GM21737 (cell line): ENCODE measurements at regions not wholly inside any gene's neighbourhood (a gene's known extent, or its start where the extent isn't known, plus 50 kb on each side); places are given as distances from the start of the nearest gene placed in this dataset.
"Not testable (repeated sequence)": the region's sequence is repeated elsewhere in the genome, so short reads cannot be mapped to it uniquely, and the experiment has no call there.

ENCODE experiments used
- ATAC-seq: cut with Tn5 transposase; IDR thresholded peaks from one replicate; pipeline ENCODE4 v1.9.1; 2021; ENCODE audit warnings: mild to moderate bottlenecking, moderate library complexity; ENCODE audit not compliant: unreplicated experiment

DNA sequence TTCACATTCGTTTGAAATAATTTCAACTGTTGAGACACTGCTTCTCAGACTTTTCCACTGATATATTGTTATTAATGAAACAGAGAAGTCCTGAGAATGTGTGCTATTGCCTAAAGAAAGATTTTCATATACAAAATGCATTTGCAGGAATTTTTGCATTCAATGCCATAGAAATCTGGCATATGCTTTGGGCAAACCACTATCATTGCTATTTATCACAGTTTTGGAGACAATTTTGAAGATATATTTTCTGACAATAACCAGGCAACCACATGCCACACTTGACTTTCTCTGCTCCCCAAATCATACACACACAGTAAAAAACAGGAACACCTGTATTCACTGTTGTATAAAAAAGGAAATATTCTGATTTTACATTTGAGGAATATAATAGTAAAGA lies 1303.7 kb upstream of the IGFBP7 start:
- no peak for ATAC-seq

DNA sequence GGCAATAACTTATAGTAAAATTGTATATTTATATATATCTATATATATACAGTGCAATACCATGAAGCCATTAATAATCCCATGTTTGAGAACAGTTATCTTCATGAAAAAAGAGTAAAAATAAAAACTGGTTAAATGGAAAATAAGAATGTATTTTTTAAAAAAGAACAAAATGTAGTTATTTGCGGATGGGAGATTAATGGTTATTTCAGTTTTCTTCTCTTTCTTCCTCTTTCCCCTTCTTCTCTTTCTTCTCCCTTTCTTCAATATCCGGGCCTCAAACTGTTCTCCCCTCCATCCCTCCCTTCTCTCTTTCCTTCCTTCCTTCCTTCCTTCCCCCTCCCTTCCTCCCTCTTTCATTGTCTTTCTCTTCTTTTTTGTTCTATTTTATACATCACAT lies 1301.7 kb upstream of the IGFBP7 start:
- ATAC-seq, result no peak

- ATAC-seq, result no peak
Observed at GRCh38 chr4:58406762-58407161, 1296.6 kb upstream of the IGFBP7 start.

GRCh38 chr4:58368221-58368620 lies 1258.0 kb upstream of the IGFBP7 start:
- ATAC-seq, result no peak

DNA sequence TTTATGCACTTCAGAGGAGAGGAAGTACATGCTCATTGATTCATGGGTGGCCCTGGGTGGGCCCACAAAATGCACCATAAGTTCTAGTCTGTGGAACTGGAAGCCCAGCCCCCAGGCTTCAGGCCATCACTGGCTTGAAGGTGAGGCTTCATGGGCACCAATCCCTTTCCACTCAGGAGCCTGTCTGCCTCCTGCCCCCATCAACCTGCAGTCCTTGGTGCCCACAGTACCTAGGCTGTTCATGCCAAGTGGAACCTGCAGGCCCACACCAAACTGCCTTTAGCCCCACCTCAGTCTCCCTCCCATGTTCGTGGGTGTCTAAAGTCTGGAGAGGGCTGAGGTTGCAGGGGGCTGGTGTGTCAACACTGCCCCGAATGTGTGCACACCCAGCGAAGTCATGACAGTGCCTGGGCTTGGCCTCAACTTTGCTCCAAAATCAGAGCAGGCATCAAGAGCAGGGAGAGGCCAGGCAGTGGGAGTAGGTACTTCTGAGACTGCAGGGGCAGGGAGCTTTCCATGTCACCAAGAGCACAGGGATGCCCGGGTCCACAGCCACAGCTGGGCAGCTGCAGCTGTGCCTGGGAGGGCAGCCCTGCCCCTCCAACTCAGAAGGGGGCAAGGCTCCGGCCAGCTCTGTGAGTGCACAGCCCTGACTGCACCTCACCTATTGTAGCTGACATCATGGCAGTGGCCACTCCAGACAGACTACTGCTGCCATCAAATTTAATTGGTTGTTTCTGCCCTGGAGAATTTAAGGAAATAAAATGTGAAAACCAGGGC lies 1250.4 kb upstream of the IGFBP7 start:
- ATAC-seq, result no peak

DNA sequence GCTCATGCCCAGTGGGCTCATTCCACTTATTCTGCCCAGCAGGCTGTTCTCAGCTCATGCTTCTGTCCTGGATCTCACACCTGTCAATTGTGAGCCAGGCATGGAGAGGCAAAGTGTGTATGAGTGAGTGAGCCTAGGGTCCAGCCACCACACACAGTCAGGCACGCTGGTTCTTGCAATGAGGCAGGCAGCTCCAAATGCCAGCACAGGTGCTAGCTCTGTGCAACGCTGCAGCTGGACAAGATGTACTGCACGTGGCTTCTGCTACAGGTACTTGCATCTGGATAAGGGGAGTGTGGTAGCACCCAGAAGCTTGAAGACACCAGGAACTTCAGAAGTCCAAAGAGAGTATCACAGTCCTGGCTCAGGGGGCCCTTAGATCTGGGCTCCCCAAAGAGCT lies 1249.4 kb upstream of the IGFBP7 start:
- no peak for ATAC-seq

GRCh38 chr4:58357947-58358346 lies 1247.8 kb upstream of the IGFBP7 start:
- no peak for ATAC-seq

DNA sequence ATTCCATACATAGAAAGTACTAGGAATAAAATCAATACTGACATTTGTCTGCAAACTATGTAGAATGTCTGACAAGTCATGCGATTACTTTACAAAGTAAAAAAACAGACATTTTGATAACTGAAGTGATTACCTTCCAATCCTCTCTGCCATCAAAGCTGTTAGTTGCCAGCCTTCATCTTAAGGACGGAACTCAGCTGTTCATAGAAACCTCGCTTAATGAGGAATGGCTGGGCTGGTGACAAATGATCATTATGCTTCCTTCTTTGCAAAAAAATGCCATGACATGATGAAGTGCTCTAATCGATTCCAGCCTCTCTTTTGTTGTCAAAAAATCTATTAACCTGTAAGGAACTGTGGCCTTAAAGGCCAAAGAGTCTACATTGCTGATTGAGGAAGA lies 1214.9 kb upstream of the IGFBP7 start:
- no peak for ATAC-seq

GRCh38 chr4:58313444-58313843 lies 1203.3 kb upstream of the IGFBP7 start:
- ATAC-seq, result no peak

DNA sequence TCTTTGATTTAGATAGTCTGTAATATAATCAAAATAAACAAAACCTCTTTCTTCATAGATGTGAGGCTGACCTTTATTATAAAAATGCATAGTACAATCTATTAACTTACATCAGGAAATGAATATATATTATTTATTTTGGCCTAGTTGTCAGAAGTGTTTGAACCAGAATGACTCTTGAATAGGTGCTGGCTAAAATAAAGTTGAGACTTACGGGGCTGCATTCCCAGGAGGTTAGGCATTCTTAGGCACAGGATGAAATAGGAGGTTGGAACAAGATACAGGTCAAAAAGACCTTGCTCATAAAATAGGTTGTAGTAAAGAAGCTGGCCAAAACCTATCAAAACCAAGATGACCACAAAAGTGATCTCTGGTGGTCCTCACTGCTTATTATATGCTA lies 1193.3 kb upstream of the IGFBP7 start:
- ATAC-seq, result no peak

DNA sequence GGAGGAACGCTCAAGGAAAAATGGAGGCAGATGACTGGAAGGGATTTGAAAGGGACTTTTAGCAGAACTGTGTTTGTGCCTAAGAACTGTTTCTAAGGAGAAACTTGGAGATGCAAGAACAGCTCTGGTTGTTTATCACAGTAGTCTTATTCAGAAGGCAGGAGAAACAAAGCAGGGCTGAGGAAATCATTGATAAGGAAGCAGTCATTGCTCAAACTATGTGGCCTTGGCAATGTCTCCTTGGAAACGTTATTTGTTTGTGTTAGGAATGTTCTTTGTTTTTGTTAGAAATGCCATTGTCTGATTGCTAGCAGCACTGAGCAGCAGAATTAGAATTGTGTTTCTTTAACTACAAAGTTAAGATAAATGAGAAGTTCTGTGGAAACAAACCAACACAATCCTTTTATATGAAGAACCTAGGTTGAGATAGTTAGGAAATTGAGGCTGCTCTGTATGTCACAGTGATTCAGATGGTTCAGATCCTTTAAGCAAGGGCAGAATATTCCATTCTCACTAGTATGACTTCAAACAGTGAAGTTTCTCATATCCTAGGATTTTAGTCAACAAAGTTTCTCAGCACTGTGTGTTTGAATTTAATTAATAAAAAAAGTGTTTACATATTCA lies 1191.3 kb upstream of the IGFBP7 start:
- ATAC-seq, result no peak

- no peak for ATAC-seq
Observed at GRCh38 chr4:58286335-58286734, 1176.2 kb upstream of the IGFBP7 start.

- ATAC-seq, result not testable (repeated sequence)
Observed at GRCh38 chr4:58280928-58281327, 1170.7 kb upstream of the IGFBP7 start.

DNA sequence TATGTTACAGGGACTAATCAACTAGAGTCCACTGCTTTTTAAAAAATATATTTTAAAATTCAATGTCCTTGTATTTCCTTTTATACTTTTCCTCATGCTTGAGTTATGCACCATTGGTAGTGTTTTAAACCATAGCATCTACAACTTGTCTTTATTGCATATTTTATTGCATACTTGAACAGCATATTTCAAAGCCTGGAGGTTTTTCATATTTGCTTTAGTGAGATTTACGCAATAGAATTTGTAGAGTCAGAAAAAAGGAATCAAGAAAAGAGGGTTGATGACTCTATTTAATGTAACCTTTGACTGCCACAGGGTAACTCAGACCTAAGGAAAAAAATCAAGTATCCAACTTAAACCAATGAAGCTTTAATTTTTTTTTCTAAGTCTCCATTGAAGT lies 1165.7 kb upstream of the IGFBP7 start:
- ATAC-seq, result no peak

DNA sequence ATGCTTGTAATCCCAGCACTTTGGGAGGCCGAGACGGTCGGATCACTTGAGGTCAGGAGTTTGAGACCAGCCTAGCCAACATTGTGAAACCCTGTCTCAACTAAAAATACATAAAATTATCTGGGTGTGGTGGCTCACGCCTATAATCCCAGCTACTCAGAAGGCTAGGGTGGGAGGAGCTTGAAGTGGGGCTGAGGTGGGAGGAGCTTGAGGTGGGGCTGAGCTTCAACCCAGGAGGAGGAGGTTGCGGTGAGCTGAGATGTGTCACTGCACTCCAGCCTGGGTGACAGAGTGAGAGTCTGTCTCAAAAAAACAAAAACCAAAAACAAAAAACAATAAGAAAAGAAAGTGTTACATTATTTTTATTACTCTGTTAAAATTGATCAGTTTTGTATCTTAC lies 1164.4 kb upstream of the IGFBP7 start:
- ATAC-seq, result no peak

GRCh38 chr4:58272311-58272710 lies 1162.1 kb upstream of the IGFBP7 start:
- no peak for ATAC-seq

DNA sequence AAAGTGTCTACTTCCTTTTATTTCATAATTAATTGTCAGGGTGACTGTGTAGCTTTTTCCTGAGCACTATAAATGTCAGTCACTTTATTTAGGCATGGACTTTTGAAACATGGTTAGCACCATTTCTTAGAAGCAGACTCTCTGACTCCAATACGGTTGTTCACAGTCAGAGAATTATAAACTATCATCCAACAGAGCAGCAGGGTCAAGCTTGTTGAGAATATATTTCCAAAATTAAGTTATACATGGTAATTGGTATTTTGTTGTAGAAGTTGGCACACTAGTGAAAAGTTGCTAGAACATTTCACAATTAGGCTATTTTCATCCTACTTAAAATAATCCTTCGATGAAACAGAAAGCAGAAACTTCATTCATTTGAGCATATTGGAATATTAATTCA lies 1155.5 kb upstream of the IGFBP7 start:
- no peak for ATAC-seq

- ATAC-seq, result no peak
Observed at GRCh38 chr4:58261526-58261925, 1151.3 kb upstream of the IGFBP7 start.

DNA sequence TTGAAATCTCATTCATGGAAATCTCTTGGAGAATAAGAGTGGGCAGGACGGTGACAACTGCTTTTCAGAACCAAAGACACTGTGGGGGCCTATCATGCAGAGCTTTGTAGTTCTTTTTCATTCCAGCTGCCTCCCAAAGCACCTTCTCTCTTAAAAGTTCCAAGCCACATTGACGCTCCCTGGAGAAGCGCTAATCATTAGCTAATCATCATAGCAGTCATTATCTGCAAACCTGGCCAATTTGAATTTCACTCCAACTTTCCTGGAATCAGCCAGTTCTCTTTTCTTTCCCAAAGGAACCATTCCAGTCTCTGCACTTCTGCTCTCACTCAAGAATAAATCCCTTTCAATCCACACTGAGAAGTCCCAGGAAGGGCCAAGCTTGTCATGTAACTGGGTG lies 1144.1 kb upstream of the IGFBP7 start:
- no peak for ATAC-seq

DNA sequence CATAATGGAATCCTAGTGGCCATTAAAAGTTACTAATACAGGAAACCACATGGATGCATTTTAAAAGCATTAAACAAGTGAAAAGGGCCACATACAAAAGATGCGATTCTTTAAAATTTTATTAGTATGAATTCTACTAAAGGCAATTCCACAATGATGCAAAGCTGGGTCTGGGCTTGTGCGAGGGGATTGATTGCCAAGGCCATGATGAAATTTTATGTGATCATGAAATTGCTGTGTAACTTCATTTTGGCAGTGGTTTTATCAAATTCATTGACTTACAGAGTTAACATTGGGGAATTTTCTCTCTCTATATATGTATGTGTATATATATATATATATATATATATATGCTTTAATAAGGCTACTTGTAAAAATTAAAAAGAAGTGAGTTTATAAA lies 1142.5 kb upstream of the IGFBP7 start:
- no peak for ATAC-seq

GRCh38 chr4:58247792-58248191 lies 1137.6 kb upstream of the IGFBP7 start:
- no peak for ATAC-seq

- ATAC-seq, result no peak
Observed at GRCh38 chr4:58225460-58225859, 1115.3 kb upstream of the IGFBP7 start.

DNA sequence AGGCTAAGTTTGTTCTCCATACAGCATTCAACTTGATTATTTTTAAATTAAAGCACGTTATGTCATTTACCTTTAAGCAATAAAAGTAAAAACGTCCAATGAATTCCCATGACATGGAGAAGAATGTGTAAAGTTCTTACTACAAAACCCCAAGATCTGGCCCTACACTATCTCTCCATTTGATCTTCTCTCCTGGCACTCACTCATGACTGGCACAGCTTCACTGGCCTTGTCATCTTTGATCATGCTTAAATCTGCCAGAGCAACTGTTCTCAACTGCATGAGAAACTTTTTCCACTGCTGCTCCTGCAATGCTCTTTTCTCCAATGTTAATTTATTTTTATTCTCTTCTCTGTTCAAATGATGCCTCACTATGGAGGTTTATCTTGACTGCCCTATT lies 1109.0 kb upstream of the IGFBP7 start:
- ATAC-seq, result no peak
